HepG2 (cell line): ENCODE measurements at regions not wholly inside any gene's neighbourhood (a gene's known extent, or its start where the extent isn't known, plus 50 kb on each side); places are given as distances from the start of the nearest gene placed in this dataset.

ENCODE experiments used
- ATAC-seq: fragments of 200-7000 bp; cut with Tn5 transposase; 3 replicates; pipeline ENCODE4 v1.9.1; 2020; ENCODE audit warnings: mild to moderate bottlenecking, moderate library complexity
- BruUV-seq: library from RNA; stranded (reverse); fragments of 400-500 nt; replicated peaks from 2 replicates; lab custom pipeline; 2021; lab: Mats Ljungman, UMichigan
- CTCF ChIA-PET: fragments of 300-600 bp; formaldehyde crosslinking; extraction: SDS; loops from one replicate; lab custom pipeline; 2021; ENCODE audit warnings: low total read pairs, inconsistent platforms, low intra/inter-chr PET ratio; lab: Yijun Ruan, JAX
- POLR2A ChIA-PET: fragments of 350-600 bp; sonication (Branson Sonifier 250); formaldehyde crosslinking; loops from one replicate; lab custom pipeline; 2020; ENCODE audit warnings: antibody characterized with exemption, inconsistent platforms; lab: Yijun Ruan, JAX
- DNase-seq: peaks from one replicate; pipeline ENCODE4 v3.0.0-alpha.2; 2015; ENCODE audit warnings: low spot score
- FAIRE-seq: peaks from 3 replicates; lab custom pipeline; 2011; peaks lifted over from hg19 to GRCh38; lab: Jason Lieb, UNC
- H2AFZ ChIP-seq: one replicate; pipeline ENCODE4 v1.6.1; 2011; ENCODE audit warnings: low read length, inconsistent platforms
- H3K27ac ChIP-seq: fragments of 300-600 bp; 3 replicates; pipeline ENCODE4 v1.8.0; 2011; ENCODE audit warnings: mixed run types, mild to moderate bottlenecking, mixed read lengths, low read length, inconsistent platforms; ENCODE audit not compliant: insufficient read depth; ENCODE audit errors: extremely low read length
- H3K27me3 ChIP-seq, 2 experiments: fragments of 200-600 bp in 1 of 2; 2 replicates in 1 of 2; 3 replicates in 1 of 2; pipeline versions ENCODE4 v1.6.0 to v1.8.0; 2011; ENCODE audit warnings: low read length in 2 of 2, mild to moderate bottlenecking in 2 of 2, moderate library complexity in 2 of 2, inconsistent platforms in 1 of 2; ENCODE audit not compliant: insufficient read depth in 2 of 2, control insufficient read depth in 1 of 2
- H3K36me3 ChIP-seq, 2 experiments: fragments of 200-600 bp in 1 of 2; replicated peaks in 1 of 2; 2 replicates in 1 of 2; 3 replicates in 1 of 2; pipeline versions ENCODE4 v1.5.1 to v1.8.0; 2011; ENCODE audit warnings: low read length in 2 of 2, inconsistent platforms in 1 of 2; ENCODE audit not compliant: insufficient read depth in 2 of 2, control insufficient read depth in 1 of 2
- H3K4me1 ChIP-seq: 2 replicates; pipeline ENCODE4 v1.5.1; 2012; ENCODE audit warnings: low read length, inconsistent platforms; ENCODE audit not compliant: insufficient read depth
- H3K4me2 ChIP-seq: 2 replicates; pipeline ENCODE4 v1.6.0; 2011; ENCODE audit warnings: low read depth, low read length, inconsistent platforms
- H3K4me3 ChIP-seq, 3 experiments: fragments of 200-600 bp in 1 of 3; sonication (generic), shearing (Covaris generic) in 1 of 3; replicated peaks in 1 of 3; 2 replicates each; pipeline ENCODE4 v1.5.1; 2011 to 2016; ENCODE audit warnings: low read length in 3 of 3, inconsistent platforms in 2 of 3, low read depth in 2 of 3, mild to moderate bottlenecking in 2 of 3, control low read depth in 1 of 3, mixed read lengths in 1 of 3; ENCODE audit not compliant: insufficient read depth in 1 of 3
- H3K79me2 ChIP-seq: one replicate; pipeline ENCODE4 v1.6.1; 2011; ENCODE audit warnings: low read length, inconsistent platforms; ENCODE audit not compliant: insufficient read depth
- H3K9ac ChIP-seq: 2 replicates; pipeline ENCODE4 v1.6.0; 2011; ENCODE audit warnings: mild to moderate bottlenecking, low read depth, low read length, inconsistent platforms; ENCODE audit not compliant: insufficient read depth
- H3K9me3 ChIP-seq: 2 replicates; pipeline ENCODE4 v1.5.1; 2012; ENCODE audit warnings: mild to moderate bottlenecking, low read length
- H4K20me1 ChIP-seq: 2 replicates; pipeline ENCODE4 v1.6.0; 2011; ENCODE audit warnings: inconsistent platforms, mild to moderate bottlenecking, low read length, moderate library complexity; ENCODE audit not compliant: insufficient read depth
- CEBPZ ChIP-seq: IDR thresholded peaks from 2 replicates; pipeline ENCODE4 v1.6.1; 2012; ENCODE audit warnings: low read length, improper control_type of control experiment
- KLF6 ChIP-seq: IDR thresholded peaks from 2 replicates; pipeline ENCODE4 v1.8.0; 2016; ENCODE audit warnings: missing biosample characterization, missing genetic modification reagents
- MBD4 ChIP-seq: IDR thresholded peaks from 2 replicates; pipeline ENCODE4 v1.6.1; 2012; ENCODE audit warnings: low read length, inconsistent platforms, borderline replicate concordance
- MNT ChIP-seq: fragments of 450-650 bp; IDR thresholded peaks from 2 replicates; pipeline ENCODE4 v1.6.1; 2016
- RFX1 ChIP-seq: fragments of 450-650 bp; IDR thresholded peaks from 2 replicates; pipeline ENCODE4 v1.6.1; 2017
- U2AF2 ChIP-seq: fragments of 200-400 bp; formaldehyde crosslinking; IDR thresholded peaks from 2 replicates; pipeline ENCODE4 v1.6.1; 2017; ENCODE audit warnings: low read depth, mild to moderate bottlenecking, low read length
- ZNF260 ChIP-seq: sonication (generic); formaldehyde crosslinking; IDR thresholded peaks from 2 replicates; pipeline ENCODE4 v1.4.0; 2020; ENCODE audit warnings: missing genetic modification reagents, low read depth, mild to moderate bottlenecking, borderline replicate concordance
- WGBS: methylation state at CpG from one replicate; pipeline ENCODE4 v1.1.6; 2017; ENCODE audit warnings: low lambda C conversion rate; 5-methylcytosine and 5-hydroxymethylcytosine counted together
- in situ Hi-C: cut with HindIII; loops from 2 replicates; pipeline ENCODE4 v1.10.0; 2017; ENCODE audit warnings: low pct_unique_long_range_greater_than_20kb; ENCODE audit not compliant: extremely low pct_ligation_motif_present
- intact Hi-C: fragments of 100-400 bp; cut with micrococcal nuclease; formaldehyde crosslinking; loops from one replicate; pipeline ENCODE4 v1.10.0; 2022; ENCODE audit not compliant: unreplicated experiment

- Histone ChIP-seq H3K4me1 (no peaks in the 10 kb centered on the region), H3K27me3 (no peaks in the 10 kb centered on the region), H3K36me3 (no peaks in the 10 kb centered on the region), H3K4me3 (no peak overlapping the region), H2AFZ (no peak overlapping the region), H4K20me1 (no peaks in the 10 kb centered on the region), H3K9me3 (no peaks in the 10 kb centered on the region), H3K4me2 (no peak overlapping the region), H3K9ac (no peak overlapping the region), H3K27ac (no peak overlapping the region), H3K79me2 (no peaks in the 10 kb centered on the region)
- no peak for FAIRE-seq
- BruUV-seq = no TSS peak
- in situ Hi-C loops = no loop called here
- no peak for DNase-seq
- WGBS = 23% methylated on average over 2 of the region's 2 CpGs
- intact Hi-C loops = no loop called here
- ChIA-PET POLR2A (no interaction called here), CTCF (no interaction called here)
- TF ChIP-seq KLF6 (CRISPR knock-in tag) (no peak), MNT (no peak), CEBPZ (no peak), RFX1 (no peak), MBD4 (no peak), U2AF2 (no peak), ZNF260 (CRISPR knock-in tag) (no peak)
- no peak for ATAC-seq
Observed at GRCh38 chr12:29882846-29883245, 99.1 kb upstream of the TMTC1 start.
